SK-N-MC (cell line): ENCODE measurements at regions not wholly inside any gene's neighbourhood (a gene's known extent, or its start where the extent isn't known, plus 50 kb on each side); places are given as distances from the start of the nearest gene placed in this dataset.

Experiments used
- EZH2 ChIP-seq: fragments of 200-600 bp; sonication (generic); IDR thresholded peaks from one replicate; pipeline ENCODE4 v1.6.1; 2017; ENCODE audit warnings: antibody characterized with exemption
- FOXP2 ChIP-seq: optimal IDR thresholded peaks from 2 replicates; pipeline ENCODE3; 2011; ENCODE audit warnings: mild to moderate bottlenecking, moderate library complexity; ENCODE audit not compliant: insufficient read depth; ENCODE audit errors: extremely low read length, control extremely low read depth
- POLR2AphosphoS5 ChIP-seq: IDR thresholded peaks from 2 replicates; pipeline ENCODE4 v1.6.1; 2012; ENCODE audit warnings: mild to moderate bottlenecking, low read depth, low read length, borderline replicate concordance

GRCh38 chr3:86175051-86175536, 815.9 kb downstream of the VGLL3 start:
- TF ChIP-seq POLR2AphosphoS5 (no peak), EZH2 (no peak), FOXP2 (no peak)
